HCT116 (cell line): ENCODE measurements at regions not wholly inside any gene's neighbourhood (a gene's known extent, or its start where the extent isn't known, plus 50 kb on each side); places are given as distances from the start of the nearest gene placed in this dataset.

Experiments
- ATAC-seq: fragments of 200-7000 bp; cut with Tn5 transposase; 2 replicates; pipeline ENCODE4 v1.9.1; 2020; ENCODE audit warnings: mild to moderate bottlenecking, moderate library complexity
- BruUV-seq: library from RNA; stranded (reverse); fragments of 400-500 nt; replicated peaks from 2 replicates; lab custom pipeline; 2021; lab: Mats Ljungman, UMichigan
- CTCF ChIA-PET: fragments of 300-600 bp; sonication (Branson Sonifier 250); formaldehyde crosslinking; loops from one replicate; lab custom pipeline; 2021; ENCODE audit warnings: antibody characterized with exemption; lab: Charles Lee
- POLR2A ChIA-PET: fragments of 300-600, 350-600 bp; sonication (Branson Sonifier 250); formaldehyde crosslinking; loops from one replicate; lab custom pipeline; 2021; ENCODE audit warnings: antibody characterized with exemption; lab: Charles Lee
- RAD21 ChIA-PET, 2 experiments: fragments of 300-600 bp; sonication (Branson Sonifier 250); formaldehyde crosslinking; loops; one replicate each; lab custom pipeline; 2023; ENCODE audit warnings: low total read pairs in 2 of 2; ENCODE audit not compliant: uncharacterized antibody in 2 of 2, unreplicated experiment in 2 of 2, low non-redundant PET in 1 of 2; lab: Charles Lee
- DNase-seq: peaks from one replicate; pipeline ENCODE4 v3.0.0-alpha.2; 2010; ENCODE audit warnings: low read depth, low spot score
- H2AFZ ChIP-seq: fragments of 200-600 bp; shearing (Covaris generic), sonication (generic); 2 replicates; pipeline ENCODE4 v1.6.1; 2017; ENCODE audit warnings: low read depth, mixed run types, mixed read lengths, antibody characterized with exemption, low read length; ENCODE audit not compliant: poor library complexity, severe bottlenecking
- H3K27ac ChIP-seq: 2 replicates; pipeline ENCODE4 v1.5.1; 2012; ENCODE audit warnings: low read depth, low read length
- H3K27me3 ChIP-seq: fragments of 200-600 bp; sonication (generic); 2 replicates; pipeline ENCODE4 v1.6.1; 2016; ENCODE audit warnings: mixed run types, low read length, mixed read lengths; ENCODE audit not compliant: insufficient read depth
- H3K36me3 ChIP-seq, 2 experiments: fragments of 200-500 bp in 1 of 2; fragments of 200-600 bp in 1 of 2; sonication (Bioruptor generic) in 1 of 2; sonication (generic) in 1 of 2; 2 replicates each; pipeline versions ENCODE4 v1.5.1 to v1.6.1; 2014 to 2016; ENCODE audit warnings: low read length in 2 of 2, inconsistent platforms in 1 of 2, mixed read lengths in 1 of 2, mixed run types in 1 of 2; ENCODE audit not compliant: insufficient read depth in 2 of 2, control insufficient read depth in 1 of 2
- H3K4me1 ChIP-seq, 2 experiments: fragments of 200-600 bp in 1 of 2; sonication (generic) in 1 of 2; 2 replicates each; pipeline versions ENCODE4 v1.5.1 to v1.6.1; 2012 to 2017; ENCODE audit warnings: low read length in 2 of 2, inconsistent platforms in 1 of 2, mild to moderate bottlenecking in 1 of 2, mixed read lengths in 1 of 2, mixed run types in 1 of 2, moderate library complexity in 1 of 2; ENCODE audit not compliant: insufficient read depth in 2 of 2, control insufficient read depth in 1 of 2
- H3K4me2 ChIP-seq: fragments of 200-600 bp; sonication (generic); 2 replicates; pipeline ENCODE4 v1.6.1; 2017; ENCODE audit warnings: mixed run types, low read length, mixed read lengths
- H3K4me3 ChIP-seq, 2 experiments: fragments of 200-600 bp in 1 of 2; sonication (generic) in 1 of 2; replicated peaks in 1 of 2; 2 replicates each; pipeline ENCODE4 v1.5.1; 2011 to 2016; ENCODE audit warnings: low read length in 2 of 2, control low read depth in 1 of 2, low read depth in 1 of 2, mild to moderate bottlenecking in 1 of 2, mixed read lengths in 1 of 2, mixed run types in 1 of 2
- H3K79me2 ChIP-seq: fragments of 200-600 bp; sonication (generic); 2 replicates; pipeline ENCODE4 v1.6.1; 2017; ENCODE audit warnings: mild to moderate bottlenecking, mixed run types, low read length, moderate library complexity, mixed read lengths; ENCODE audit not compliant: insufficient read depth
- H3K9ac ChIP-seq: fragments of 200-600 bp; sonication (generic); 2 replicates; pipeline ENCODE4 v1.6.1; 2016; ENCODE audit warnings: low read length, mixed read lengths
- H3K9me2 ChIP-seq: fragments of 200-600 bp; sonication (generic), shearing (Covaris generic); 2 replicates; pipeline ENCODE4 v1.6.1; 2017; ENCODE audit warnings: mixed run types, mild to moderate bottlenecking, moderate library complexity; ENCODE audit not compliant: insufficient read depth
- H3K9me3 ChIP-seq, 2 experiments: fragments of 200-500 bp in 1 of 2; fragments of 200-600 bp in 1 of 2; sonication (Bioruptor generic) in 1 of 2; sonication (generic) in 1 of 2; 2 replicates each; pipeline ENCODE4 v1.6.1; 2014 to 2017; ENCODE audit warnings: low read length in 2 of 2, mixed read lengths in 2 of 2, inconsistent platforms in 1 of 2, low read depth in 1 of 2, mild to moderate bottlenecking in 1 of 2, mixed run types in 1 of 2, moderate library complexity in 1 of 2; ENCODE audit not compliant: control insufficient read depth in 1 of 2, insufficient read depth in 1 of 2
- H4K20me1 ChIP-seq: fragments of 200-600 bp; sonication (generic), shearing (Covaris generic); 2 replicates; pipeline ENCODE4 v1.6.1; 2017; ENCODE audit warnings: mixed run types, mild to moderate bottlenecking, moderate library complexity; ENCODE audit not compliant: insufficient read depth
- ATF3 ChIP-seq: IDR thresholded peaks from 2 replicates; pipeline ENCODE4 v1.6.1; 2012
- CEBPB ChIP-seq: IDR thresholded peaks from 2 replicates; pipeline ENCODE4 v1.6.1; 2012; ENCODE audit warnings: low read depth
- EZH2 ChIP-seq: fragments of 200-600 bp; sonication (generic); IDR thresholded peaks from 2 replicates; pipeline ENCODE4 v1.6.1; 2017; ENCODE audit warnings: antibody characterized with exemption, mixed run types
- EZH2phosphoT487 ChIP-seq: fragments of 200-600 bp; IDR thresholded peaks from 2 replicates; pipeline ENCODE4 v1.6.1; 2018; ENCODE audit warnings: antibody characterized with exemption, borderline replicate concordance
- RAD21 ChIP-seq: IDR thresholded peaks from 2 replicates; pipeline ENCODE4 v1.6.1; 2012; ENCODE audit warnings: low read depth, mild to moderate bottlenecking
- SIN3A ChIP-seq: IDR thresholded peaks from 2 replicates; pipeline ENCODE4 v1.6.1; 2012; ENCODE audit warnings: low read depth
- SRF ChIP-seq: IDR thresholded peaks from 2 replicates; pipeline ENCODE4 v1.6.1; 2012; ENCODE audit warnings: low read depth
- ZBTB33 ChIP-seq: IDR thresholded peaks from 2 replicates; pipeline ENCODE4 v1.6.1; 2011; ENCODE audit warnings: mild to moderate bottlenecking, low read length, moderate library complexity; ENCODE audit not compliant: insufficient replicate concordance; ENCODE audit errors: extremely low read depth
- ZNF274 ChIP-seq: fragments of 200-500 bp; sonication (Bioruptor generic); IDR thresholded peaks from 2 replicates; pipeline ENCODE4 v1.6.1; 2014; ENCODE audit warnings: mild to moderate bottlenecking, low read depth, low read length, inconsistent platforms
- intact Hi-C: fragments of 100-400 bp; cut with micrococcal nuclease; formaldehyde crosslinking; loops from 2 replicates; pipeline ENCODE4 v1.10.0; 2022
- TF ChIP-seq, protein P1 (sequence below): IDR thresholded peaks from 2 replicates; pipeline ENCODE4 v1.6.1; 2012

DNA sequence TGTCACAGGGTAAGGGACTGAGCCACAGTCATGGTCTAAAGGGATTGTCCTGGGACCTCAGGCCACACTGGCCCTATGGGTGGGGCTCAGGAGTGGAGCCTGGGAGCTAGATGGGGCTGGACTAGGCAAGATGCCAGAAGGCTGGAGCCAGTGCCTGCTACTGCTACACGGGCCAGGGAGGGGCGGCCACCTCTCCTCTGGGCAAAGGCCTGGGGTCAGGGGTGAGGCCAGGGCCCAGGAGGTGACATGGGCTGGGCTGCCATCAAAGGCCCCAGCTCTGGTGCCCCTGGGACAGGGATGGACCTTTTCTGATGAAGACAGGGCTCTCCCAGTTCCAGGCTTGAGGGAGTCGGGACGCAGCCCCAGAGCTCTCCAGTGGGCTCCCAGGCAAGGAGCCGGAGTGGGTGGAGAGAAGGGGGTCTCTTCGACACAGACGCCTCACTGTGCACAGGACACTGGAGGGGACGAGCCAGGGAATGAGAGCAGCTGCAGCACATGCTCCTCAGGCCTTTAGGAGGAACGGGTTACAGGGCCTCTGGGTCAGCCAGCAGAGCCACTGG lies 62.1 kb upstream of the IQSEC1 start:
- BruUV-seq = no TSS peak
- no peaks in the 10 kb centered on the region for H3K36me3 ChIP-seq
- no peaks in the 10 kb centered on the region for H3K9me3 ChIP-seq
- H3K4me1 ChIP-seq = no peaks in the 10 kb centered on the region
- H3K27ac ChIP-seq = no peak overlapping the region
- H3K4me3 ChIP-seq = no peak overlapping the region
- POLR2A ChIA-PET = no interaction called here
- H4K20me1 ChIP-seq = no peaks in the 10 kb centered on the region
- RAD21 ChIA-PET = no interaction called here
- H2AFZ ChIP-seq = no peak overlapping the region
- no peaks in the 10 kb centered on the region; the same call in 1 of the 2 replicates for H3K27me3 ChIP-seq
- no peaks in the 10 kb centered on the region for H3K9me2 ChIP-seq
- DNase-seq (no peak), ATAC-seq (peak; percentile 30; the same call in 1 of the 2 replicates)
- no peak overlapping the region for H3K4me2 ChIP-seq
- H3K9ac ChIP-seq = no peak overlapping the region
- H3K79me2 ChIP-seq = no peaks in the 10 kb centered on the region
- CTCF ChIA-PET = no interaction called here
- no peak for TF ChIP-seq EZH2
- TF ChIP-seq ZNF274 = no peak
- TF ChIP-seq SRF = no peak
- TF ChIP-seq, protein P1, sequence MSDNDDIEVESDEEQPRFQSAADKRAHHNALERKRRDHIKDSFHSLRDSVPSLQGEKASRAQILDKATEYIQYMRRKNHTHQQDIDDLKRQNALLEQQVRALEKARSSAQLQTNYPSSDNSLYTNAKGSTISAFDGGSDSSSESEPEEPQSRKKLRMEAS = no peak
- TF ChIP-seq EZH2phosphoT487 = no peak
- TF ChIP-seq ZBTB33 = no peak
- no peak for TF ChIP-seq SIN3A
- TF ChIP-seq CEBPB = no peak
- no peak for TF ChIP-seq ATF3
- no peak for TF ChIP-seq RAD21
- intact Hi-C loops = no loop called here
